ENCODE measurements at regions not wholly inside any gene's neighbourhood (a gene's known extent, or its start where the extent isn't known, plus 50 kb on each side); places are given as distances from the start of the nearest gene placed in this dataset.

DNA sequence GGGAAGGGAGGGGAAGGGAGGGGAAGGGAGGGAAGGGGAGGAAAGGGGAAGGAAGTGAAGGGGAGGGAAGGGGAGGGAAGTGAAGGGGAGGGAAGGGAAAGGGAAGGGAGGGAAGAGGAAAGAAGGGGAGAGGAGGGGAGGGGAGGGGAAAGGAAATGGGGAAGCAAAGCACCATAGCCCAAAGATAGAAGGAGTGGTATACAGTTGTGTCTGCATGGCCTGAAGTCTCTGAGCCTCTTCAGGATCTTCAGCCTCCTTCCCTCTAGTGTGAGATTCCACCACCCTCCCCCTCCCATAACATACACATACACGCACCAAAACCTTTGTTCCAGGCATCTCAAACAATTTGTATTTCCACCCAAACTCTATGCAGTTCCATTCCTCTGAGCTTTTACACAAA is 96.2 kb upstream of the SERP2 start:
- DNase-seq (ENCODE audit: low spot score), result no peak

GRCh38 chr13:44278166-44278565 is 95.5 kb upstream of the SERP2 start:
- no peak for DNase-seq (ENCODE audit: low spot score)

- DNase-seq (ENCODE audit: low spot score), result no peak
These were observed 93.2 kb upstream of the SERP2 start for GRCh38 chr13:44280456-44280855.

- DNase-seq (ENCODE audit: low spot score), result peak; percentile 58
These were observed 92.2 kb upstream of the SERP2 start for GRCh38 chr13:44281252-44282000.

GRCh38 chr13:44283600-44283999 is 90.0 kb upstream of the SERP2 start:
- DNase-seq (ENCODE audit: low spot score), result no peak

DNA sequence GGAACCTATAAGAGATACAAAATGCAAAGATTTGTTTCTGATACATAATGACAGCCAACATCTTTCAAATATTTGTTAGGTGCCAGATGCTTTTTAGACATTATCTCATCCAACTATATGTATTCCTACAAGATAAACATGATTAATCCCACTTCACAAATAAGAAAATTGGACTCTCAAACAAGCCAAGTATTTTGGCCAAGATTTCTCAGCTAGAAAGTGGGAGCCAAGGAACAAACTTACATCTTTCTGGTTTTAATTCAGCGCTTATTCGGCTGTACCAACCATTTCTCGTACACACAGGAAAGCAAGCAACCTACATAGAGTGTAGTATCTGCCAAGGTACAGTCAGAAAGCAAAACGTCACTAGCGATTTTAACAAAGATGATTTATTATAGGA is 85.7 kb upstream of the SERP2 start:
- no peak for DNase-seq (ENCODE audit: low spot score)

DNA sequence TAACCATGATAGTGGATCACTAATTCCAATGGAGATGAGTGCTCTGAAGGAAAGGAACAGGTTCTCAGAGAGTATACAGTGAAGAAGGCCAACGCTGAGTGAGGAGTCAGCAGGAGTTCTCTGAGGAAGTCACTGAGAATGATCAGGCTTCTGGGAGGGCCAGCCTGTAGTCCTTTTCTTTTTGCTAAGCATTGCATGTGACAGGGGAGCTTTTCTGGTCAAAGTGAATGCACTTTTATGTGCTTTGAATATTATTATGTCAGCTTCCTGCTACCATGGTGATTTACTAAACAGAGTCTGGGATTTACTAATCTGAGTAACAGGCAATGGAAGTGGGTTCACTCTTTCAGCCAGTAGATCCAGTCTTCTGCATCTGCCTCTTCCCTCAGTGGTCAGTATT is 81.1 kb upstream of the SERP2 start:
- no peak for DNase-seq (ENCODE audit: low spot score)

GRCh38 chr13:44293374-44293773 is 80.2 kb upstream of the SERP2 start:
- no peak for DNase-seq (ENCODE audit: low spot score)

DNA sequence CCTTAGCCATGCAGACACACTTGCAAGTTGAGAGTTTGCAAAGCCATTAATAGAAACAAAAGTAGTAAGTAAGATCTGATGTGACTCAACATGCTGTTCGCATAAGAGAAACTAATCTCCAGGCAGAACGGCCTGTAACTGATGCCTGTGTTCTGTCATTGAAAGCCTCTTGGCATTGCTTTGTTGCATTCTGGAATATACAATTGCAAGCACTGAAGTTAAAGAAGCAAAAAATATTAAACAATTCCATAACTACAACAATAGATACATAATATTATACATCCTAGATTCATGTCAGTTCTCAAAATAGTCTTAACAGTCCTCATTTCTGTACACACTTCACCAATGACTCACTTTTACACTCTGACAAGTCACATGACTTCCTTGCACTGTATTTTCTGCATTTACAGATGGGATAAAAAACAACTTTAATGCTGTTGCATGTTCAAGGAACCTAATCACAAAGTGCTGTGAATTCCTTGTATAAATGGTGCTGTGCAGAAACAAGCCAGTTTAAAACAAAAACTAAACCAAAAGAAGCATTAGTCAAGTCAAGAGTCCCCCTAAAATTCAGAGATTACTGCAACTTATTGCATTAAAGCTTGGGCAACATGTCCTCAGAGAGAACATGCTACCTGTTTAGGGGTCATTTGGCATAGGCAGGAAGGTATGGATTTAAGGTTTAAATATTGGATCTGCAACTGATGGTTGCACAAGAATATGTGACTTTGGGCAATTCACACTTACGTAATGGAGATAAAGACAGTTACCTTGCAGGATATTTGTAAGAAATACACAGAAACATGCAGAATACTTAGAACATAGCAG is 79.5 kb upstream of the SERP2 start:
- no peak for DNase-seq (ENCODE audit: low spot score)

DNA sequence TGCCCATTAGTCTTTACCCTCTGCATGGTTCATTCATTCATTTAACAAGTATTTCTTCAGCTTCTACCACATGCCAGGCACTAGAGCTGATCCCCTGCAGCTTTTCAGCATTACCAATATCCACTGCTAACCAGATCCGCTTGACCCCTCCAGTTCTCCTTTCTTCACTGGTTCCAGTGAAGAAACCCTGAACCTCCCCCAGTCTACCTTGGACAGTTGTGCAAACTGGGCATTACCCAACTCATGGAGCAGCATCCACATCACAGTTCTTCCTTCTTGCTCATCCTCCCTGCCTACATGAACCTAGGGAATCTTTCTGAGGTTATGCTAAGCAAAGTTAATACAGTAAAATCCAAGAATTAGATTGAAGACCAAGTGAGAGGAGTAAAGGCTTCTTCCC is 78.7 kb upstream of the SERP2 start:
- no peak for DNase-seq (ENCODE audit: low spot score)

- DNase-seq (ENCODE audit: low spot score), result no peak
These were observed 76.8 kb upstream of the SERP2 start for GRCh38 chr13:44296856-44297255.

- DNase-seq (ENCODE audit: low spot score), result no peak
These were observed 75.3 kb upstream of the SERP2 start for GRCh38 chr13:44298314-44298713.

- no peak for DNase-seq (ENCODE audit: low spot score)
These were observed 74.3 kb upstream of the SERP2 start for GRCh38 chr13:44299152-44299943.

DNA sequence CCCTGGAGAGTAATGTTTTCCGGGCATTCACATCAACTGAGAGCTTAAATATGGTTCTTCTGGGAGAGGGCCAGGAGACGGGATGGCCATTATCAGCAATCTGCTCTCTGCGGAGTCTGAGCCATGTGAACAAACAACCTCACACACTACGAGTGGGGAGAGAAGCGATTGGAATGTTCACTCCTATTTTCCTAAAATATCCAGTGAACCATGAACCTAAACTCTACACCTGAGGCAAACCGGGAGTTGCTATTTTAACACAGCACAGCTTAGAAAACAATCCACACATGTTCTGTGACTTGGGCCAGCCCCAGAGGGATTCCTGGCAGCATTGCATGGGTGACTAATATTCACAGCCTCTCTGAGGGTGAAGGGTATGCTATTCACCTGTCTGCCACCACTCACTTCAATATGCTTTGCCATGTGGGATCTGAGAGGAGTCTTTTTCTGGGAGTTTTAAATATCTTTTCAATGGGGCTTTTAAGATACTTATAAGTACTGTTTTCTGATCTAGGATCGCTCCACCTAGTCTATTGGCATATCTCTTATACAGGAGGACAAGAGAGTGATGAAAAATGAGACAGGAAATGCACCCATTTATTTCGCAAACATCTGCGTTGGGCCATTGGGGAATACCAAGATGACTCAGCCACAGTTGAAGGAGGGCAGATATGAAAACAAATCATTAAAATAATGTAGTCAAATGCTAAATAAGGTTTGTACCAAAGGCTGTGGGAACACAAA is 72.6 kb upstream of the SERP2 start:
- peak; percentile 58 for DNase-seq (ENCODE audit: low spot score)

GRCh38 chr13:44301639-44302015 is 72.0 kb upstream of the SERP2 start:
- DNase-seq (ENCODE audit: low spot score), result no peak

DNA sequence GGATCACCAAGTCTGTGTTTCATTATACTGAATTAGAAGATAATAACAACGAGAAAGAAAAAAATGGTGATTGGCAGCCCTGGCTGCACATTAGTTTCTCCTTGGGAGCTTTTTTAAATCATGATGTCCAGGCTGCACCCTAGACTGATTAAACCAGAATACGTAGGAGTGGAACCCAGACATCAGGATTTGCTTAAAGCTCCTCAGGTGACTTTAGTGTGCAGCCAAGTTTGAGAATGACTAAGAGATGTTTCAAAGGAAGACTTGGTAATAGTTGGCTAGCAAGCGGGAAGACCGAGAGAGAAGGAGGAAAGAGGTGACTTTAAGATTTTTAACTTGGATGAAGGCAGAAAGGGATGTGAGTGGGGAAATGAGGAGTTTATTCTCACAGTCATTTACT is 71.4 kb upstream of the SERP2 start:
- no peak for DNase-seq (ENCODE audit: low spot score)

DNA sequence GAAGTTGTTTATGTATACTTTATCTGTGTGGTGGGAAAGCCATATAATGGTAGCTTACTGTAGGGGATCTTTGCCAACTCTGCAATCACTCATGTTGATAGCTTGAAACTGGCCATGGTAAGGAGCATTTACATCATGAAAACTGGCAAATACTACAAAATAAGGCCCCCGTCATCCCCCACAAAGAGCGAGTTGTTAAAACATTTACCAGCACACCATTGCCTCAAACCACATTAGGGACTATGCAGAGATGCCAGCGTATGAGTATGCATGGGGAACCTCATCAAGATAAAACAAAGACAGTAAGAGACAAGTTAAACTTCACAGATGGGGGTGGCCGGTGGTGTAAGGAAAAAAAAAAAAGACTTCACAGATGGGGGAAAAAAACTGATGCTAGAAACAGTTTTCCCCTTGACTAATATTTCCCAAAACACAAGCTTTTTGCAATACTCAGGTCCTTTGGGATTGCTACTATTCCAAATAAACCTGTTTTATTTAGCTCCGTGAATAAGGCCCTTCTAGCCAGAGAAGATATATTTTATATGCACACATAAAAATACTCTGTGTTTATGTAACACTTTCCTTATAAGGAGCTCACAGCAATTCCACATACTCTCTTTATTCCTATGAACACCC is 70.6 kb upstream of the SERP2 start:
- no peak for DNase-seq (ENCODE audit: low spot score)

- no peak for DNase-seq (ENCODE audit: low spot score)
These were observed 69.8 kb upstream of the SERP2 start for GRCh38 chr13:44303681-44304432.

GRCh38 chr13:44304433-44304725 is 69.2 kb upstream of the SERP2 start:
- no peak for DNase-seq (ENCODE audit: low spot score)

- no peak for DNase-seq (ENCODE audit: low spot score)
These were observed 68.3 kb upstream of the SERP2 start for GRCh38 chr13:44305286-44305685.

GRCh38 chr13:44305917-44306370 is 67.7 kb upstream of the SERP2 start:
- no peak for DNase-seq (ENCODE audit: low spot score)

All from LoVo (cell line).